ENCODE measurements at regions not wholly inside any gene's neighbourhood (a gene's known extent, or its start where the extent isn't known, plus 50 kb on each side); places are given as distances from the start of the nearest gene placed in this dataset.

DNA sequence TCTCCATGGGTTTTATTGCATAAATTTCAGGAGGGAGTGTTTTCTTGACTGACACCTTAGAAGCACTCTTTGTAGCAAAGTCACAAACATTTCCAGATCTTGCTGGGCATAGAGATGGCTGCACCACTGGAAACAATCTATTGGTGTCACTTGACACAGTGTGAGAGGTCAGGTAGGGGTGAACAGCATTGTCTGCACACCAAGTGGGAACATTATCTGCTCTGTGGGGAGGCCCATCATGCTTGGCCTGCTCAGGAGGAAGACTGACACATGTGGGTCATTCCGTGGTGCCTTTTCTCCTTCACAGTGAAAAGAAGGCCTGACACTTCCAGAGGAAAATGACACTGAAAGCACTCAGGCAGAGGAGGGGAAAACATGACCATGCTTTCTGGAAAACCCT, 149.9 kb upstream of the GALNT15 start:
- DNase-seq (ENCODE audit: low spot score) = no peak
- in situ Hi-C loops (cut with MboI; ENCODE audit: low pct_unique_long_range_greater_than_20kb, low sequenced_read_pairs, unreplicated experiment) = no loop called here
- TF ChIP-seq CTCF (IDR thresholded peaks at IDR 0.05; ENCODE audit: extremely low read depth, insufficient read depth, missing control alignments) = no peak

DNA sequence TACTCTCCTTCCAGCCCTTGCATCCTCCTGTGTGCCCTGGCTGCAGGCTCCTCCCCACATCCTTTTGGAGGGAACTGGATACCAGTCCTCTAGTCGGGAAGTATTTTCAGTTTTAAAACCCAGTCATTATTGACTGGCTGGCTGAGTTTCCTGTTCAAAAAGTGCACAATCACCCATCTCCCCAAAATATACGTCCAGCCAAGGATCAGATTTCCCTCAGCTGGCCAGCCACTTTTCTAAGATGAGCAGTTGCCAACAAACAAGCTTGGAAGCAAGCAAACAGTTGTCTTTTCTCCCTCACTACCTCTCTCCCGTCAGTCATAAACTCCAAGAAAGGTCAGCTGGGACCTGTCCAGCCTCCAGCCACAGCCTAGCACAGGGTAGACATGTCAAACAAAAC, 147.7 kb upstream of the GALNT15 start:
- DNase-seq (ENCODE audit: low spot score) = no peak
- in situ Hi-C loops (cut with MboI; ENCODE audit: low pct_unique_long_range_greater_than_20kb, low sequenced_read_pairs, unreplicated experiment) = no loop called here
- no peak for TF ChIP-seq CTCF (IDR thresholded peaks at IDR 0.05; ENCODE audit: extremely low read depth, insufficient read depth, missing control alignments)

DNA sequence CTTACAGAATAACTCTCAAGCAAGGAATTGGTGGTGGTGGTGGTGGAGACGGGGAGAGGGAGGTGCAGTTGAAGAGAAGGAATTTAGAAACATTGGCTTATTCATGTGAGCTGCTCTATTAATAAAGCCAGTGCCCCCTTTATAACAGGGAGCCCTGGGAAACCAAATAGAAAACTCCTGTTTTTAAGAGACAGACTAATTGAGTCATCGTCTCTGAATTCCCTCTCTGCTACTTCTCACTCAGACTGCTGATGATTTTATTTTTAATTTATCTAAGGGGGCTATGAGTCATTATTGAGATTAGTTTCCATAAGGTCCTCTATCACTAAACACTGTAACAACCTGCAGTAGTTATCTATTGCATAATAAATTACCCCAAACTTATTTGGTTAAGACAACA, 145.9 kb upstream of the GALNT15 start:
- DNase-seq (ENCODE audit: low spot score) = no peak
- in situ Hi-C loops (cut with MboI; ENCODE audit: low pct_unique_long_range_greater_than_20kb, low sequenced_read_pairs, unreplicated experiment) = no loop called here

GRCh38 chr3:16030342-16030741, 144.1 kb upstream of the GALNT15 start:
- in situ Hi-C loops (cut with MboI; ENCODE audit: low pct_unique_long_range_greater_than_20kb, low sequenced_read_pairs, unreplicated experiment) = no loop called here
- no peak for TF ChIP-seq CTCF (IDR thresholded peaks at IDR 0.05; ENCODE audit: extremely low read depth, insufficient read depth, missing control alignments)
- no peak for DNase-seq (ENCODE audit: low spot score)

More for the DNA sequence above, 145.9 kb upstream of the GALNT15 start:
- TF ChIP-seq CTCF (IDR thresholded peaks at IDR 0.05; ENCODE audit: extremely low read depth, insufficient read depth, missing control alignments) = no peak

DNA sequence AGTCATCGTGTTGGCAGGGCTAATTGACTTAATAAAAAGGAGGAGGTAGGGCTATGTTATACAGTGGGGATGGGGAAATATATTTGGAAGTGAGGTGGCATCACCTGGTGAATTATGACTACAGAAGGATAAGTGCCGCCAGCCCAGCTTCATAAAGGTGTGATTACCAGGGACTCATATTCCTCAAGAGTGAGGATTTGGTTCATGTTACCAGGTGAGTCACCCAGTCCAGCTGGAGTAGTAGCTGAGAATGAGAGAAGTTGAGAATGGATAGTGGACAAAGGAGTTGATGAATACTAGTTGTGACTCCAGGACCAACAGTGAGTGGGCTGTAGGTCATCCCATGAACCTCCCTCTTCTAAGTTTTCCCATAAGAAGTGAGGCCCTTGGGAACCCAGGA, 143.0 kb upstream of the GALNT15 start:
- in situ Hi-C loops (cut with MboI; ENCODE audit: low pct_unique_long_range_greater_than_20kb, low sequenced_read_pairs, unreplicated experiment) = no loop called here
- no peak for TF ChIP-seq CTCF (IDR thresholded peaks at IDR 0.05; ENCODE audit: extremely low read depth, insufficient read depth, missing control alignments)
- no peak for DNase-seq (ENCODE audit: low spot score)

GRCh38 chr3:16033889-16034687, 140.4 kb upstream of the GALNT15 start:
- DNase-seq (ENCODE audit: low spot score) = no peak
- in situ Hi-C loops (cut with MboI; ENCODE audit: low pct_unique_long_range_greater_than_20kb, low sequenced_read_pairs, unreplicated experiment) = no loop called here
- TF ChIP-seq CTCF (IDR thresholded peaks at IDR 0.05; ENCODE audit: extremely low read depth, insufficient read depth, missing control alignments) = no peak
